ENCODE measurements at regions not wholly inside any gene's neighbourhood (a gene's known extent, or its start where the extent isn't known, plus 50 kb on each side); places are given as distances from the start of the nearest gene placed in this dataset.

DNA sequence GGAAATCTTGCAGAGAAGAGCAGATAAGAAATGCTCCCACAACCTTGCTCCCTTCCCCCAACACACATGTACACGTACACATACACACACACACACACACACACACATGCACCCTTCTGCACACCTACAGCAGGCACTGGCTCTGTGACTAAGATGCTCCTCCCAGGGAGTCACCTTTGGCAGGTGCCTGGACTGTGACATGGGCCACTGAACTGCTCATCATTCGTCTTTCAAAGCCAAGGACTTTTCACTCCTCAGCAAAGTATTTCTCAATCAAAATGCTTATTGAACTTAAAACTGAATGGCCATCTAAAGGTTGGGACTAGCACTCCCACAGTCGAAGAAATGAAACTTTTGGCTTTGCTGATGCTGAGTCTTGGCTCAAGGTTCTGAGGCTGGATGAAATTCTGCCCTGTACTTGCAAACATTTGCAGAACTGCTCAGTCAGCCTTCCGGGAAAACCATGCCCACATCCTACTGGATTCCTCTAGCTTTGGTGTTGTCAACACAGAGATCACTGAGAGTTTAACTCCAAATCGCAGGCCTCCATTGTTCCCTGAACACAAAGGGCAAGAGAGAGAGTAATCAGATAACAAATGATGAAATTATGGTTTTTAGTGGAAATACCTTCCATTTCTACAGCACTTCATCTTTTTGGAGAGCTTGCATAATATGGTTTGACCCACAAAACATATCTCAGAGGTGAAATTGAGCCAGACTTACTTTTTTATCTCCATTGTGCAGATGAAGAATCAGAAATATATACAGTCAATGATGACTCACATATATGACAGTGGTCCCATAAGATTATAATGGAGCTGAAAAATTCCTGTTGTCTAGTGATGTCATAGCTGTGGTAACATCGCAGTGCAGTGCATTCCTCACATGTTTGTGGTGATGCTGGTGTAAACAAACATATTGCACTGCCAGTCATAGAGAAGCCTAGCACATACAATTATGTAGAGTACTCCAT, 72.4 kb upstream of the BCAR3 start:
- no peaks in the 10 kb centered on the region for H3K27me3 ChIP-seq
- peak overlapping the region in 1 of 4 donors; percentile 28 for H3K27ac ChIP-seq
- peak in 1 of 4 donors; percentile 46 for TF ChIP-seq EP300 (IDR thresholded peaks at IDR 0.05)
- TF ChIP-seq POLR2AphosphoS5 (IDR thresholded peaks at IDR 0.05), result no peak
- ATAC-seq (ENCODE audit: low FRiP score in 2 of 2), result peak in 1 of 2 donors; percentile 40
- H3K4me1 ChIP-seq, result peaks cover 36 to 46% (median 42%) of the 10 kb centered on the region in 4 donors
- peak in 1 of 2 donors; percentile 33 for DNase-seq
- WGBS, 2 donors, result 40 to 52% methylated on average over 6 of the region's 6 CpGs
- no peak overlapping the region for H3K4me3 ChIP-seq
- H3K36me3 ChIP-seq, result no peaks in the 10 kb centered on the region
- H3K9me3 ChIP-seq, result no peaks in the 10 kb centered on the region

DNA sequence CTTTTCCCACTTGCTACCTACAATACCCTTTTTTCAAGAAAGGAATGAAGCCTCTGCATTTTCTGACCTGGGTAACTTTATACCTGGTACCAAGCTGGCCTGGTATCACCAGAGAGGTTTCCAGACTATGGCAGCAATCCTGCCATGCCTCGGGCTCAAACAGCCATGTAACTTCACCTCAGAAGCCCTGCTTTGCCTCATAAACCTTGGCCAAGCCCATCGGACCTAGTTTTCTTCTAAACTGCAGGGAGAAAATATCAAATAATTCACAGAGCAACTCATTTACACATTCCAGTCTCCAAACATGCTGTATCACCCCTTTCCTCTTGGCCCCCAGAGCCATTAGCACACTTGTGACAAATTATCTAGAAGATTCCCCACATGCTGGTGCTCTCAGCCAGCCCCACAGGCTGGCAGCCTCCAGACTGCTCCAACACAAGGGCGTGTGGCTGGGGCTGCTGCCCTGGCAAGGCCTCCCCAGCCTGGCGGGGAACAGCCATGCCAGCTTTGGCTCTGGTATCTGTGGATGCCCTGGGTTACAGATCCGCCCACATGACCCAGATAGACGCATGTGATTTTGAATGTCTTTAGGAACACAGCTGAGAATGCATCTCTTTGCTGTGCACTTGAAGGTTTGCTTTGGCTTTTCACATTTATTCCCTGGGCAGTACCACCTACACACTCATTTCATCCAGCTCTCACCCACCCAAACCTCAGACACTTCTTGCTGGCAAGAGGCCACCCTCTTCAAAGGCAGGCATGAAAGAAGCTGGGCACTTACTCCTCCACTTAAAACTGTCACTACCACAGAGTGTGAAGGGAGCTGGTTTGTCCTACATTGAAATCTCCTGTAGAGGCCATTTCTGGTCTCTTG, 70.0 kb upstream of the BCAR3 start:
- 58 to 82% methylated on average over 5 to 6 of the region's 6 CpGs for WGBS, 2 donors
- H3K9me3 ChIP-seq, result peaks cover 0 to 3% (median 0%) of the 10 kb centered on the region in 4 donors
- H3K4me1 ChIP-seq, result peaks cover 25 to 39% (median 35%) of the 10 kb centered on the region in 4 donors
- H3K27me3 ChIP-seq, result no peaks in the 10 kb centered on the region
- peak overlapping the region in 1 of 4 donors; percentile 25 for H3K27ac ChIP-seq
- ATAC-seq (ENCODE audit: low FRiP score in 2 of 2) (peak in 1 of 2 donors; percentile 56), DNase-seq (peak in 1 of 2 donors; percentile 41)
- H3K4me3 ChIP-seq, result no peak overlapping the region
- TF ChIP-seq POLR2AphosphoS5 (IDR thresholded peaks at IDR 0.05) (no peak), EP300 (IDR thresholded peaks at IDR 0.05) (no peak), POLR2A (IDR thresholded peaks at IDR 0.05) (no peak)
- TF ChIP-seq, protein P1, sequence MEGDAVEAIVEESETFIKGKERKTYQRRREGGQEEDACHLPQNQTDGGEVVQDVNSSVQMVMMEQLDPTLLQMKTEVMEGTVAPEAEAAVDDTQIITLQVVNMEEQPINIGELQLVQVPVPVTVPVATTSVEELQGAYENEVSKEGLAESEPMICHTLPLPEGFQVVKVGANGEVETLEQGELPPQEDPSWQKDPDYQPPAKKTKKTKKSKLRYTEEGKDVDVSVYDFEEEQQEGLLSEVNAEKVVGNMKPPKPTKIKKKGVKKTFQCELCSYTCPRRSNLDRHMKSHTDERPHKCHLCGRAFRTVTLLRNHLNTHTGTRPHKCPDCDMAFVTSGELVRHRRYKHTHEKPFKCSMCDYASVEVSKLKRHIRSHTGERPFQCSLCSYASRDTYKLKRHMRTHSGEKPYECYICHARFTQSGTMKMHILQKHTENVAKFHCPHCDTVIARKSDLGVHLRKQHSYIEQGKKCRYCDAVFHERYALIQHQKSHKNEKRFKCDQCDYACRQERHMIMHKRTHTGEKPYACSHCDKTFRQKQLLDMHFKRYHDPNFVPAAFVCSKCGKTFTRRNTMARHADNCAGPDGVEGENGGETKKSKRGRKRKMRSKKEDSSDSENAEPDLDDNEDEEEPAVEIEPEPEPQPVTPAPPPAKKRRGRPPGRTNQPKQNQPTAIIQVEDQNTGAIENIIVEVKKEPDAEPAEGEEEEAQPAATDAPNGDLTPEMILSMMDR (IDR thresholded peaks at IDR 0.05), result no peak
- H3K36me3 ChIP-seq, result no peaks in the 10 kb centered on the region

DNA sequence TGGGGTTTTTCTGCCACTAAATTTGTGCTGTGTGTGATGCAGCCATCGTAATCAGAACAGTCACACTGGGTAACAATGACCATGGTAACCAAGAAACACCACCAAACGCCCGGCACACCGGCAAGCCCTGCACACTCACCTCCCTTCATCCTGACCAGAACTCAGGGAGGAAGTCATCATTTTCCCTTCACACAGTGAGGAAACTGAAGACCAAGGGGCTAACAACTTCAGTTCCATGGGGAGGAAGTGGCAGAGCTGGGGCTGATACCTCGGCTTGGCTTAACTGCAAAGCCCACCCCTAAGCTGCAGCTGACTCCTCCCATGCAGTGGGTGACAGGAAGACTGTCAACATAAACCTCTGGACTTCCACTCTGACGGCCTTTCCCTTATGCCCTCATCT, 69.3 kb upstream of the BCAR3 start:
- H3K4me3 ChIP-seq, result no peak overlapping the region
- H3K36me3 ChIP-seq, result no peaks in the 10 kb centered on the region
- peak overlapping the region in 1 of 4 donors; percentile 25 for H3K27ac ChIP-seq
- ATAC-seq (ENCODE audit: low FRiP score in 2 of 2) (no peak), DNase-seq (no peak)
- peaks cover 0 to 3% (median 0%) of the 10 kb centered on the region in 4 donors for H3K9me3 ChIP-seq
- no peaks in the 10 kb centered on the region for H3K27me3 ChIP-seq
- no peak for TF ChIP-seq POLR2A (IDR thresholded peaks at IDR 0.05)
- TF ChIP-seq, protein P1 (IDR thresholded peaks at IDR 0.05), result no peak
- WGBS, 2 donors, result 38 to 53% methylated on average over 6 of the region's 6 CpGs
- H3K4me1 ChIP-seq, result peaks cover 25 to 39% (median 35%) of the 10 kb centered on the region in 4 donors

- WGBS, 2 donors, result 66 to 67% methylated on average over 2 of the region's 2 CpGs
- H3K36me3 ChIP-seq, result no peaks in the 10 kb centered on the region
- peak in 1 of 2 donors; percentile 72 for DNase-seq
Observed at GRCh38 chr1:93749894-93750301, 68.3 kb upstream of the BCAR3 start.

More at GRCh38 chr1:93749894-93750301, 68.3 kb upstream of the BCAR3 start:
- peak; percentile 51 to 78 for ATAC-seq (ENCODE audit: low FRiP score in 2 of 2)
- Histone ChIP-seq H3K27ac (peak overlapping the region in 2 of 4 donors; percentile 1 to 35), H3K4me3 (no peak overlapping the region), H3K27me3 (no peaks in the 10 kb centered on the region), H3K9me3 (peaks cover 0 to 3% (median 0%) of the 10 kb centered on the region in 4 donors), H3K4me1 (peaks cover 24 to 39% (median 35%) of the 10 kb centered on the region in 4 donors)
- TF ChIP-seq EP300 (IDR thresholded peaks at IDR 0.05), result peak in 1 of 4 donors; percentile 22
- TF ChIP-seq, protein P1 (IDR thresholded peaks at IDR 0.05), result peak in 4 of 6 experiments; percentile 21 to 48 (median 28)
- no peak for TF ChIP-seq POLR2AphosphoS5 (IDR thresholded peaks at IDR 0.05)
- TF ChIP-seq POLR2A (IDR thresholded peaks at IDR 0.05), result no peak

All from upper lobe of left lung (tissue), 6 donors.